HEK293T (cell line): ENCODE measurements at regions not wholly inside any gene's neighbourhood (a gene's known extent, or its start where the extent isn't known, plus 50 kb on each side); places are given as distances from the start of the nearest gene placed in this dataset.
A peak's percentile ranks its signal among the peaks of the same experiment; 100 is the strongest.

Experiments
- CTCF ChIA-PET: fragments of 350-600 bp; formaldehyde crosslinking; extraction: SDS; loops from one replicate; lab custom pipeline; 2021; ENCODE audit warnings: antibody characterized with exemption, inconsistent platforms; lab: Yijun Ruan, JAX
- POLR2A ChIA-PET: fragments of 350-600 bp; formaldehyde crosslinking; extraction: SDS; loops from one replicate; lab custom pipeline; 2020; ENCODE audit warnings: antibody characterized with exemption, inconsistent platforms; lab: Yijun Ruan, JAX
- DNase-seq: peaks from one replicate; pipeline ENCODE4 v3.0.0; 2012; ENCODE audit warnings: mixed read lengths; ENCODE audit errors: extremely low spot score
- ARNT ChIP-seq: fragments of 450-650 bp; IDR thresholded peaks from 2 replicates; pipeline ENCODE4 v1.6.1; 2017; ENCODE audit warnings: mild to moderate bottlenecking
- BHLHE40 ChIP-seq: fragments of 450-650 bp; IDR thresholded peaks from 2 replicates; pipeline ENCODE4 v1.6.1; 2016; ENCODE audit warnings: mild to moderate bottlenecking, moderate library complexity, borderline replicate concordance
- CTBP1 ChIP-seq: fragments of 450-650 bp; IDR thresholded peaks from 2 replicates; pipeline ENCODE4 v1.6.1; 2016; ENCODE audit warnings: borderline replicate concordance
- ELF4 ChIP-seq: fragments of 450-650 bp; IDR thresholded peaks from 2 replicates; pipeline ENCODE4 v1.6.1; 2017; ENCODE audit warnings: antibody characterized with exemption
- FOXA1 ChIP-seq: fragments of 450-650 bp; IDR thresholded peaks from 2 replicates; pipeline ENCODE4 v1.6.1; 2016; ENCODE audit warnings: mild to moderate bottlenecking
- FOXK2 ChIP-seq: fragments of 450-650 bp; IDR thresholded peaks from 2 replicates; pipeline ENCODE4 v1.6.1; 2016; ENCODE audit warnings: mild to moderate bottlenecking
- FOXM1 ChIP-seq: fragments of 450-650 bp; IDR thresholded peaks from 2 replicates; pipeline ENCODE4 v1.6.1; 2017; ENCODE audit warnings: mild to moderate bottlenecking, borderline replicate concordance
- HDGF ChIP-seq: fragments of 450-650 bp; IDR thresholded peaks from 2 replicates; pipeline ENCODE4 v1.6.1; 2017; ENCODE audit warnings: antibody characterized with exemption, borderline replicate concordance
- L3MBTL2 ChIP-seq: fragments of 450-650 bp; conservative IDR thresholded peaks from 2 replicates; pipeline ENCODE4 v1.6.1; 2016; ENCODE audit warnings: mild to moderate bottlenecking
- LEF1 ChIP-seq: fragments of 450-650 bp; IDR thresholded peaks from 2 replicates; pipeline ENCODE4 v1.6.1; 2017; ENCODE audit warnings: mild to moderate bottlenecking, borderline replicate concordance
- NFRKB ChIP-seq: fragments of 450-650 bp; IDR thresholded peaks from 2 replicates; pipeline ENCODE4 v1.6.1; 2016; ENCODE audit warnings: mild to moderate bottlenecking, moderate library complexity
- PKNOX1 ChIP-seq: fragments of 450-650 bp; IDR thresholded peaks from 2 replicates; pipeline ENCODE4 v1.6.1; 2016
- SP1 ChIP-seq: fragments of 450-650 bp; IDR thresholded peaks from 2 replicates; pipeline ENCODE4 v1.6.1; 2017
- SUZ12 ChIP-seq: fragments of 450-650 bp; IDR thresholded peaks from 2 replicates; pipeline ENCODE4 v1.6.1; 2016; ENCODE audit warnings: mild to moderate bottlenecking
- TARDBP ChIP-seq: fragments of 450-650 bp; IDR thresholded peaks from 2 replicates; pipeline ENCODE4 v1.6.1; 2016
- ZNF384 ChIP-seq: fragments of 450-650 bp; IDR thresholded peaks from 2 replicates; pipeline ENCODE4 v1.6.1; 2016

DNA sequence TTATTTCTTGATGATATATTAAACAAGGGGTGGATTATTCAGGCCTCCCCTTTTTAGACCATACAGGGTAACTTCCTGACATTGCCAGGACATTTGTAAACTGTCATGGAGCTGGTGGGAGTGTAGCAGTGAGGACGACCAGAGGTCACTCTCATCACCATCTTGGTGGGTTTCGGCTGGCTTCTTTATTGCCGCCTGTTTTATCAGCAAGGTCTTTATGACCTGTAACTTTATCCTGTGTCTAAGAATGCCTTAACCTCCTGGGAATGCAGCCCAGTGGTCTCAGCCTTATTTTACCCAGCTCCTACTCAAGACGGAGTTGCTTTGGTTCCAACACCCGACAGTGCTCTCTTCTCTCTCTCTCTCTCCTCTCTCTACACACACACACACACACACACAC, 221.9 kb downstream of the C16orf95 start:
- DNase-seq = no peak
- CTCF ChIA-PET = no interaction called here
- POLR2A ChIA-PET = no interaction called here
- TF ChIP-seq FOXA1 (no peak), BHLHE40 (no peak), NFRKB (no peak), L3MBTL2 (no peak), PKNOX1 (no peak), HDGF (no peak), SUZ12 (no peak), CTBP1 (no peak), ARNT (no peak), LEF1 (no peak), ZNF384 (no peak), SP1 (no peak), TARDBP (no peak), FOXK2 (no peak), ELF4 (no peak), FOXM1 (no peak)

GRCh38 chr16:87096746-87097333, 220.4 kb downstream of the C16orf95 start:
- POLR2A ChIA-PET = no interaction called here
- DNase-seq = no peak
- CTCF ChIA-PET = no interaction called here
- TF ChIP-seq L3MBTL2 = no peak

DNA sequence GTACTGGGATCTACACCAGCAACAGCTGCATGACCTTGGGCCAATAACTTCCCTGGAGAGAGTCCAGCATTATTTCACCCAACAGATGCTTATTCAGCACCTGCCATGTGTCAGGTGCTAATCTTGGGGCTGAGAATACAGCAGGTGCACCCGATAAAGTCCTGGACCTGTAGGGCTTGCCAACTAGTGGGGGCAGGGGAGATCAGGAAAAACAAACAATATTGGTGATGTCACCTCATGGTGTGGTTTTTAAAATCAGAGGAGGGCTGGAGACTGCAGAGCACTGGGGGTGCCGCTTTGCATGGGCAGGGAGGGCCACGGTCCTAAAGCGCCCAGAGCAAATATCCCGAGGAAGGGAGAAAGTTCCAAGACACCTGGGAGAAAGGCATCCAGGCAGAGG, 218.8 kb downstream of the C16orf95 start:
- TF ChIP-seq PKNOX1 = no peak
- no peak for TF ChIP-seq SP1
- TF ChIP-seq SUZ12 = no peak
- TF ChIP-seq TARDBP = no peak
- TF ChIP-seq FOXK2 = no peak
- TF ChIP-seq LEF1 = no peak
- no peak for TF ChIP-seq HDGF
- no peak for TF ChIP-seq ARNT
- no peak for TF ChIP-seq FOXM1
- no peak for DNase-seq
- ChIA-PET CTCF (no interaction called here), POLR2A (no interaction called here)

DNA sequence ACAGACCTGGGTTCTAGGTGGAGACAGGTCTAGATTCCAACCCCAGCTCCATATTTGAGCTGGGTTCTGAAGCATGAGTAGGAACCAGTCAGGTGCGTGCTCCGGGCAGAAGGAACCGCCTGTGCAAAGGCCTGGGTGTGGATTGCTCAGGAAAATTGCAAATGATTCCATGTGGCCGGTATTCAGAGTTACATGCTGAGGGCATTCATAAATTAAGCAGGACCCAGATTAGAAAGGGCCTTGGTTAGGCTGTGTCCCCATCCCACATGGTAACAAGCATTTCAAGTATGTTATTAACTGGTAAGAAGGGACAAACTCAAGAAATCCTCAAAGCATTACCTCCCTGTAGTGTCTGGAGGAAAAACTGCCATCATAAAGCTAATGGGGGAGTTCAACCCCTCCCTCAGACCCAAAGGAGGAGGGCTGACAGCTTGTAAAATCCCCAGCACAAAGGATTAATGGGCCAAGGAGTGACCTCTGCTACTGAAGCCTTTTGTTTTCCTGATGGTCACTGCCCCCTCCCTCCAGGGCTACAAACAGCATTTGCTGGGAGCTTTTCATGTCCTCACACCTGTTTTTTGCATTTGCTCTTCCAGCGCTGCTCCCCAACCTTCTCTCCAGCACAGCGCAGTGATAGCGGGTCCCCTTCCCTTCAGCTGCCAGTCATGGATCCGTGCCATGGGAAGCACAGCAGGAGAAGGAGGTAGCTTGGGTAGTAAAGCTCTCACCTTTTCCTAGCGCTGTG, 218.0 kb downstream of the C16orf95 start:
- POLR2A ChIA-PET = no interaction called here
- DNase-seq = no peak
- peak; percentile 21; the same call in 1 of the 2 replicates for TF ChIP-seq PKNOX1
- TF ChIP-seq SUZ12 = no peak
- TF ChIP-seq L3MBTL2 = no peak
- no peak for TF ChIP-seq SP1
- no peak for TF ChIP-seq BHLHE40
- TF ChIP-seq FOXK2 = no peak
- TF ChIP-seq ARNT = no peak
- TF ChIP-seq ELF4 = no peak
- CTCF ChIA-PET = no interaction called here

- POLR2A ChIA-PET = no interaction called here
- TF ChIP-seq SUZ12 (no peak), FOXA1 (no peak), LEF1 (no peak), SP1 (no peak), BHLHE40 (no peak), ARNT (no peak), HDGF (no peak), FOXM1 (no peak), NFRKB (no peak), TARDBP (no peak), FOXK2 (no peak), L3MBTL2 (no peak), ZNF384 (no peak), CTBP1 (no peak), PKNOX1 (no peak), ELF4 (no peak)
- no peak for DNase-seq
- CTCF ChIA-PET = no interaction called here
These were observed 216.7 kb downstream of the C16orf95 start for GRCh38 chr16:87100306-87101058.
